GM04503 (cell line): ENCODE measurements at regions not wholly inside any gene's neighbourhood (a gene's known extent, or its start where the extent isn't known, plus 50 kb on each side); places are given as distances from the start of the nearest gene placed in this dataset.

Experiments used
- DNase-seq: peaks from one replicate; pipeline ENCODE4 v3.0.0-alpha.2; 2012; ENCODE audit warnings: low read depth

GRCh38 chr18:77520767-77521166 is 271.1 kb downstream of the GALR1 start:
- DNase-seq: no peak

- no peak for DNase-seq
Observed at GRCh38 chr18:77522051-77522675, 272.5 kb downstream of the GALR1 start.

GRCh38 chr18:77524909-77525308 is 275.3 kb downstream of the GALR1 start:
- no peak for DNase-seq

GRCh38 chr18:77526962-77527361 is 277.3 kb downstream of the GALR1 start:
- no peak for DNase-seq

GRCh38 chr18:77528872-77529271 is 279.2 kb downstream of the GALR1 start:
- DNase-seq: no peak

- no peak for DNase-seq
Observed at GRCh38 chr18:77529492-77530176, 280.0 kb downstream of the GALR1 start.

- no peak for DNase-seq
Observed at GRCh38 chr18:77530732-77531131, 281.1 kb downstream of the GALR1 start.

- no peak for DNase-seq
Observed at GRCh38 chr18:77539860-77540259, 290.2 kb downstream of the GALR1 start.

GRCh38 chr18:77544792-77545191 is 295.1 kb downstream of the GALR1 start:
- no peak for DNase-seq

GRCh38 chr18:77547757-77548156 is 298.1 kb downstream of the GALR1 start:
- no peak for DNase-seq

GRCh38 chr18:77548790-77549420 is 299.3 kb downstream of the GALR1 start:
- no peak for DNase-seq

- DNase-seq: no peak
Observed at GRCh38 chr18:77550625-77551024, 301.0 kb downstream of the GALR1 start.

GRCh38 chr18:77551055-77551454 is 301.4 kb downstream of the GALR1 start:
- no peak for DNase-seq

- no peak for DNase-seq
Observed at GRCh38 chr18:77552945-77553344, 303.3 kb downstream of the GALR1 start.

- no peak for DNase-seq
Observed at GRCh38 chr18:77554061-77554460, 304.4 kb downstream of the GALR1 start.

GRCh38 chr18:77557046-77557587 is 307.5 kb downstream of the GALR1 start:
- DNase-seq: no peak

GRCh38 chr18:77559274-77559910 is 309.7 kb downstream of the GALR1 start:
- DNase-seq: no peak

GRCh38 chr18:77560341-77560992 is 310.8 kb downstream of the GALR1 start:
- no peak for DNase-seq

- DNase-seq: no peak
Observed at GRCh38 chr18:77566604-77567003, 317.0 kb downstream of the GALR1 start.

GRCh38 chr18:77567205-77567604 is 317.6 kb downstream of the GALR1 start:
- DNase-seq: no peak

- no peak for DNase-seq
Observed at GRCh38 chr18:77571743-77572142, 322.1 kb downstream of the GALR1 start.

GRCh38 chr18:77572537-77572936 is 322.9 kb downstream of the GALR1 start:
- DNase-seq: no peak
